HEK293T (cell line): ENCODE measurements at regions not wholly inside any gene's neighbourhood (a gene's known extent, or its start where the extent isn't known, plus 50 kb on each side); places are given as distances from the start of the nearest gene placed in this dataset.

Source experiments
- BHLHE40 ChIP-seq: fragments of 450-650 bp; IDR thresholded peaks from 2 replicates; pipeline ENCODE4 v1.6.1; 2016; ENCODE audit warnings: mild to moderate bottlenecking, moderate library complexity, borderline replicate concordance
- CTBP1 ChIP-seq: fragments of 450-650 bp; IDR thresholded peaks from 2 replicates; pipeline ENCODE4 v1.6.1; 2016; ENCODE audit warnings: borderline replicate concordance
- FOXA1 ChIP-seq: fragments of 450-650 bp; IDR thresholded peaks from 2 replicates; pipeline ENCODE4 v1.6.1; 2016; ENCODE audit warnings: mild to moderate bottlenecking
- NFRKB ChIP-seq: fragments of 450-650 bp; IDR thresholded peaks from 2 replicates; pipeline ENCODE4 v1.6.1; 2016; ENCODE audit warnings: mild to moderate bottlenecking, moderate library complexity
- PKNOX1 ChIP-seq: fragments of 450-650 bp; IDR thresholded peaks from 2 replicates; pipeline ENCODE4 v1.6.1; 2016
- TARDBP ChIP-seq: fragments of 450-650 bp; IDR thresholded peaks from 2 replicates; pipeline ENCODE4 v1.6.1; 2016

DNA sequence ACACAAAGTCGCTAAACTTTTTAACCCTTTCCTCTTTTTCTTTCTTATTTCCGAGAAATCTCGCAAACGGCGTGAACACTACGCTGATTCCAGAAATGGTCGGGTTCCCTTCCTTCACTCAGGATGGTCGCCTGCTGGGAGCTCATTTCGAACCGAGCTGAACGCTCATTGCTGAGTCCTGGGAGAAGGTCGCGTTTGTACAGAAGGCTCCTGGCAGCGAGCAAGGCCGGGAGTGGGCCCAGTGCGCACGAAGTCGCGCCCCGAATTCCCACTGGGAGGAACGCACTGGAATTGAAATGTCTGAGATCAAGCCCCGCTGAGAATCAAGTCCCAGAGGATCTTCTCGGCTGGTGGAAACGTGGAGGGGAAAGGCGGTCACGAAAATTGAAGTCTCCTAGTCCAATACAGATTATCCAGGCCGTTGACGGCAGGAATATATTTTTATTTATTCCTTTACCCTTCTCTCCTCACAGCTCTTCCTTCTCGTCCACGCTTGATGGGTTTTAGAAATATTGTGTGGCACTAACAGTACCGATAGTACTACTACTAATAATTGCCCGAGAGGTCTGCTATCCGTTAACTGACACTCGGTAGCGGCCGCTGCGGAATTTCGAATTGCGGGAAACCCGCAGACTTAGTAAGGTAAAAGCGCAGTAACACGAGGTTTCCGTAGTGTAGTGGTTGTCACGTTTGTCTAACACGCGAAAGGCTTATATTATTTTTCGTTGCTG is 207.2 kb upstream of the ZNF184 start:
- TF ChIP-seq CTBP1 (no peak), NFRKB (no peak), PKNOX1 (no peak), TARDBP (no peak), BHLHE40 (no peak), FOXA1 (no peak)
